ENCODE measurements at regions not wholly inside any gene's neighbourhood (a gene's known extent, or its start where the extent isn't known, plus 50 kb on each side); places are given as distances from the start of the nearest gene placed in this dataset.

GRCh38 chr2:3104261-3104660, 273.4 kb downstream of the EIPR1 start:
- intact Hi-C loops (cut with DNase I; ENCODE audit: low total_unique reads) (no loop called here), in situ Hi-C loops (cut with MboI; ENCODE audit: low pct_ligation_motif_present in 1 of 4, low pct_unique_long_range_greater_than_20kb in 1 of 4, low sequenced_read_pairs in 3 of 4) (no loop called here)
- Histone ChIP-seq H3K4me1 (no peaks in the 10 kb centered on the region), H3K36me3 (no peaks in the 10 kb centered on the region), H3K27me3 (no peaks in the 10 kb centered on the region), H3K27ac (no peak overlapping the region), H3K9me3 (no peaks in the 10 kb centered on the region), H3K4me3 (no peak overlapping the region)
- 86 to 89% methylated on average over 8 to 11 of the region's 11 CpGs for whole genome bisulfite sequencing, 2 donors (ENCODE audit: low coverage in 1 of 2)
- DNase-seq: no peak
- TF ChIP-seq POLR2AphosphoS5 (IDR thresholded peaks at IDR 0.05) (no peak), EP300 (IDR thresholded peaks at IDR 0.05; ENCODE audit: low read depth) (no peak), CTCF (IDR thresholded peaks at IDR 0.05) (no peak), POLR2A (IDR thresholded peaks at IDR 0.05) (no peak)

- in situ Hi-C loops (cut with MboI; ENCODE audit: low pct_ligation_motif_present in 1 of 4, low pct_unique_long_range_greater_than_20kb in 1 of 4, low sequenced_read_pairs in 3 of 4): no loop called here
Observed at GRCh38 chr2:3102922-3103569, 274.6 kb downstream of the EIPR1 start.

GRCh38 chr2:3102081-3102921, 275.3 kb downstream of the EIPR1 start:
- intact Hi-C loops (cut with DNase I; ENCODE audit: low total_unique reads) (no loop called here), in situ Hi-C loops (cut with MboI; ENCODE audit: low pct_ligation_motif_present in 1 of 4, low pct_unique_long_range_greater_than_20kb in 1 of 4, low sequenced_read_pairs in 3 of 4) (no loop called here)
- Histone ChIP-seq H3K4me3 (no peak overlapping the region), H3K4me1 (no peaks in the 10 kb centered on the region), H3K27me3 (no peaks in the 10 kb centered on the region), H3K36me3 (no peaks in the 10 kb centered on the region), H3K9me3 (no peaks in the 10 kb centered on the region), H3K27ac (no peak overlapping the region)
- DNase-seq: no peak
- 33 to 84% methylated on average over 1 to 28 of the region's 30 CpGs for WGBS, 2 donors (ENCODE audit: low coverage in 1 of 2)
- TF ChIP-seq EP300 (IDR thresholded peaks at IDR 0.05; ENCODE audit: low read depth): no peak
- TF ChIP-seq CTCF (IDR thresholded peaks at IDR 0.05): no peak
- TF ChIP-seq POLR2A (IDR thresholded peaks at IDR 0.05): no peak
- TF ChIP-seq POLR2AphosphoS5 (IDR thresholded peaks at IDR 0.05): no peak

More at GRCh38 chr2:3102922-3103569, 274.6 kb downstream of the EIPR1 start:
- WGBS, 2 donors (ENCODE audit: low coverage in 1 of 2): 77 to 79% methylated on average over 10 to 11 of the region's 11 CpGs
- no peaks in the 10 kb centered on the region for H3K4me1 ChIP-seq
- no peak overlapping the region for H3K4me3 ChIP-seq
- intact Hi-C loops (cut with DNase I; ENCODE audit: low total_unique reads): no loop called here
- no peak overlapping the region for H3K27ac ChIP-seq
- H3K27me3 ChIP-seq: no peaks in the 10 kb centered on the region
- TF ChIP-seq POLR2A (IDR thresholded peaks at IDR 0.05) (no peak), EP300 (IDR thresholded peaks at IDR 0.05; ENCODE audit: low read depth) (no peak), POLR2AphosphoS5 (IDR thresholded peaks at IDR 0.05) (no peak), CTCF (IDR thresholded peaks at IDR 0.05) (no peak)
- no peaks in the 10 kb centered on the region for H3K36me3 ChIP-seq
- DNase-seq: no peak
- no peaks in the 10 kb centered on the region for H3K9me3 ChIP-seq

- intact Hi-C loops (cut with DNase I; ENCODE audit: low total_unique reads) (no loop called here), in situ Hi-C loops (cut with MboI; ENCODE audit: low pct_ligation_motif_present in 1 of 4, low pct_unique_long_range_greater_than_20kb in 1 of 4, low sequenced_read_pairs in 3 of 4) (no loop called here)
- Histone ChIP-seq H3K27ac (no peak overlapping the region), H3K4me3 (no peak overlapping the region), H3K9me3 (no peaks in the 10 kb centered on the region), H3K27me3 (no peaks in the 10 kb centered on the region), H3K36me3 (no peaks in the 10 kb centered on the region), H3K4me1 (no peaks in the 10 kb centered on the region)
- no peak for DNase-seq
- TF ChIP-seq POLR2A (IDR thresholded peaks at IDR 0.05) (no peak), EP300 (IDR thresholded peaks at IDR 0.05; ENCODE audit: low read depth) (no peak), CTCF (IDR thresholded peaks at IDR 0.05) (no peak), POLR2AphosphoS5 (IDR thresholded peaks at IDR 0.05) (no peak)
- 69% methylated on average over 33 of the region's 34 CpGs; no CpG with 5 or more reads in 1 of the 2 donors for WGBS, 2 donors (ENCODE audit: low coverage in 1 of 2)
Observed at GRCh38 chr2:3101016-3101942, 276.3 kb downstream of the EIPR1 start.
